ENCODE measurements at regions not wholly inside any gene's neighbourhood (a gene's known extent, or its start where the extent isn't known, plus 50 kb on each side); places are given as distances from the start of the nearest gene placed in this dataset.

GRCh38 chr1:106787520-106787919, 269.0 kb upstream of the PRMT6 start:
- Histone ChIP-seq H2AFZ (ENCODE audit: low read depth, low read length) (no peak overlapping the region), H4K20me1 (ENCODE audit: insufficient read depth, low read length) (no peaks in the 10 kb centered on the region), H3K9me3 (ENCODE audit: insufficient read depth, low read length) (no peaks in the 10 kb centered on the region), H3K4me2 (ENCODE audit: low read length) (no peak overlapping the region), H3K27ac (ENCODE audit: low read length) (no peak overlapping the region), H3K79me2 (ENCODE audit: low read length) (no peaks in the 10 kb centered on the region), H3K4me1 (ENCODE audit: low read length) (peaks cover 8% of the 10 kb centered on the region; the same call in 1 of the 2 replicates), H3K36me3 (replicated peaks; ENCODE audit: low read depth, low read length) (no peaks in the 10 kb centered on the region), H3K4me3 (ENCODE audit: low read length) (no peak overlapping the region), H3K27me3 (ENCODE audit: low read depth, low read length) (no peaks in the 10 kb centered on the region), H3K9ac (ENCODE audit: low read length) (no peak overlapping the region)
- TF ChIP-seq EZH2phosphoT487 (IDR thresholded peaks at IDR 0.05; ENCODE audit: low read depth) (no peak), CTCF (IDR thresholded peaks at IDR 0.05; ENCODE audit: low read depth, low read length) (no peak)

- no peak for TF ChIP-seq EZH2phosphoT487 (IDR thresholded peaks at IDR 0.05; ENCODE audit: low read depth)
- no peak for TF ChIP-seq CTCF (IDR thresholded peaks at IDR 0.05; ENCODE audit: low read depth, low read length)
- H3K36me3 ChIP-seq (replicated peaks; ENCODE audit: low read depth, low read length) = no peaks in the 10 kb centered on the region
- H3K27me3 ChIP-seq (ENCODE audit: low read depth, low read length) = no peaks in the 10 kb centered on the region
- no peak overlapping the region for H2AFZ ChIP-seq (ENCODE audit: low read depth, low read length)
- no peak overlapping the region for H3K9ac ChIP-seq (ENCODE audit: low read length)
- peaks cover 21% of the 10 kb centered on the region; the same call in 1 of the 2 replicates for H3K4me1 ChIP-seq (ENCODE audit: low read length)
- no peak overlapping the region for H3K4me2 ChIP-seq (ENCODE audit: low read length)
- H3K4me3 ChIP-seq (ENCODE audit: low read length) = no peak overlapping the region
- no peaks in the 10 kb centered on the region for H4K20me1 ChIP-seq (ENCODE audit: insufficient read depth, low read length)
- H3K79me2 ChIP-seq (ENCODE audit: low read length) = no peaks in the 10 kb centered on the region
- H3K27ac ChIP-seq (ENCODE audit: low read length) = no peak overlapping the region
- H3K9me3 ChIP-seq (ENCODE audit: insufficient read depth, low read length) = no peaks in the 10 kb centered on the region
Observed at GRCh38 chr1:106789686-106790085, 266.8 kb upstream of the PRMT6 start.

- H3K9ac ChIP-seq (ENCODE audit: low read length) = no peak overlapping the region
- H3K27me3 ChIP-seq (ENCODE audit: low read depth, low read length) = no peaks in the 10 kb centered on the region
- no peaks in the 10 kb centered on the region for H3K36me3 ChIP-seq (replicated peaks; ENCODE audit: low read depth, low read length)
- H4K20me1 ChIP-seq (ENCODE audit: insufficient read depth, low read length) = no peaks in the 10 kb centered on the region
- no peak overlapping the region for H3K4me2 ChIP-seq (ENCODE audit: low read length)
- no peaks in the 10 kb centered on the region for H3K79me2 ChIP-seq (ENCODE audit: low read length)
- H3K4me1 ChIP-seq (ENCODE audit: low read length) = peaks cover 21% of the 10 kb centered on the region; the same call in 1 of the 2 replicates
- H3K27ac ChIP-seq (ENCODE audit: low read length) = no peak overlapping the region
- H3K4me3 ChIP-seq (ENCODE audit: low read length) = no peak overlapping the region
- TF ChIP-seq EZH2phosphoT487 (IDR thresholded peaks at IDR 0.05; ENCODE audit: low read depth) (no peak), CTCF (IDR thresholded peaks at IDR 0.05; ENCODE audit: low read depth, low read length) (no peak)
- no peaks in the 10 kb centered on the region for H3K9me3 ChIP-seq (ENCODE audit: insufficient read depth, low read length)
- H2AFZ ChIP-seq (ENCODE audit: low read depth, low read length) = no peak overlapping the region
Observed at GRCh38 chr1:106791041-106791440, 265.4 kb upstream of the PRMT6 start.

- H3K9ac ChIP-seq (ENCODE audit: low read length) = no peak overlapping the region
- H3K79me2 ChIP-seq (ENCODE audit: low read length) = no peaks in the 10 kb centered on the region
- no peaks in the 10 kb centered on the region for H3K36me3 ChIP-seq (replicated peaks; ENCODE audit: low read depth, low read length)
- H3K27ac ChIP-seq (ENCODE audit: low read length) = no peak overlapping the region
- H3K27me3 ChIP-seq (ENCODE audit: low read depth, low read length) = no peaks in the 10 kb centered on the region
- H4K20me1 ChIP-seq (ENCODE audit: insufficient read depth, low read length) = no peaks in the 10 kb centered on the region
- no peak overlapping the region for H3K4me3 ChIP-seq (ENCODE audit: low read length)
- peaks cover 19% of the 10 kb centered on the region; the same call in 1 of the 2 replicates for H3K4me1 ChIP-seq (ENCODE audit: low read length)
- no peaks in the 10 kb centered on the region for H3K9me3 ChIP-seq (ENCODE audit: insufficient read depth, low read length)
- H2AFZ ChIP-seq (ENCODE audit: low read depth, low read length) = no peak overlapping the region
- TF ChIP-seq CTCF (IDR thresholded peaks at IDR 0.05; ENCODE audit: low read depth, low read length) (no peak), EZH2phosphoT487 (IDR thresholded peaks at IDR 0.05; ENCODE audit: low read depth) (no peak)
- H3K4me2 ChIP-seq (ENCODE audit: low read length) = no peak overlapping the region
Observed at GRCh38 chr1:106793651-106794050, 262.8 kb upstream of the PRMT6 start.

Measured in OCI-LY3 (cell line).